Right lobe of liver (tissue), 6 donors: ENCODE measurements at regions not wholly inside any gene's neighbourhood (a gene's known extent, or its start where the extent isn't known, plus 50 kb on each side); places are given as distances from the start of the nearest gene placed in this dataset.

Experiments
- ATAC-seq, 4 donors: fragments of 200-7000 bp; cut with Tn5 transposase; one replicate each; pipeline ENCODE4 v1.9.1; 2020; ENCODE audit warnings: mild to moderate bottlenecking in 4 of 4, moderate library complexity in 4 of 4
- DNase-seq, 3 donors: peaks; one replicate each; pipeline ENCODE4 v3.0.0-alpha.2; 2020
- H3K27ac ChIP-seq, 3 donors: fragments of 200-600 bp; one replicate each; pipeline ENCODE4 v1.8.0; 2022
- H3K27me3 ChIP-seq, 2 donors: fragments of 200-600 bp; one replicate each; pipeline ENCODE4 v1.8.0; 2022
- H3K36me3 ChIP-seq, 4 donors: fragments of 200-600 bp; sonication (generic) in 1 of 4; one replicate each; pipeline versions ENCODE4 v1.5.1 to v1.8.0; 2017 to 2022; ENCODE audit warnings: control low read depth in 1 of 4
- H3K4me1 ChIP-seq, 4 donors: fragments of 200-600 bp; sonication (generic) in 1 of 4; one replicate each; pipeline versions ENCODE4 v1.5.1 to v1.8.0; 2017 to 2022; ENCODE audit warnings: control low read depth in 1 of 4
- H3K4me3 ChIP-seq, 3 donors: fragments of 200-600 bp; one replicate each; pipeline ENCODE4 v1.8.0; 2022
- H3K9me3 ChIP-seq, 4 donors: fragments of 200-600 bp; sonication (generic) in 1 of 4; one replicate each; pipeline versions ENCODE4 v1.5.1 to v1.8.0; 2017 to 2022; ENCODE audit warnings: control low read depth in 1 of 4
- POLR2A ChIP-seq: fragments of 450-650 bp; IDR thresholded peaks from one replicate; pipeline ENCODE4 v1.6.1; 2017; ENCODE audit warnings: antibody characterized with exemption, mild to moderate bottlenecking
- WGBS: methylation state at CpG from one replicate; pipeline ENCODE4 v1.1.6; 2018; ENCODE audit warnings: low coverage, low lambda C conversion rate; ENCODE audit not compliant: insufficient coverage; ENCODE audit errors: missing lambda C conversion rate; 5-methylcytosine and 5-hydroxymethylcytosine counted together
- intact Hi-C, 2 donors: fragments of 100-400 bp; cut with DNase I; formaldehyde crosslinking; loops; one replicate each; pipeline versions ENCODE4 v1.11.2 to v1.14.1; 2022
- TF ChIP-seq, protein P1 (sequence below), 4 donors: fragments of 200-600 bp in 3 of 4; fragments of 450-650 bp in 1 of 4; IDR thresholded peaks; one replicate each; pipeline versions ENCODE4 v1.5.1 to v1.8.0; 2016 to 2022; ENCODE audit warnings: antibody characterized with exemption in 4 of 4, mild to moderate bottlenecking in 2 of 4
- donor health status: DM: no; HTN: yes; CAD: no.
- donor health status: DM: no; HTN: no; CAD: no.
- donor health status: DM: no; HTN: no; CAD: no.
- donor health status: DM: no; HTN: yes; CAD: no.
- donor health status: DM: no; HTN: yes; CAD: no.

DNA sequence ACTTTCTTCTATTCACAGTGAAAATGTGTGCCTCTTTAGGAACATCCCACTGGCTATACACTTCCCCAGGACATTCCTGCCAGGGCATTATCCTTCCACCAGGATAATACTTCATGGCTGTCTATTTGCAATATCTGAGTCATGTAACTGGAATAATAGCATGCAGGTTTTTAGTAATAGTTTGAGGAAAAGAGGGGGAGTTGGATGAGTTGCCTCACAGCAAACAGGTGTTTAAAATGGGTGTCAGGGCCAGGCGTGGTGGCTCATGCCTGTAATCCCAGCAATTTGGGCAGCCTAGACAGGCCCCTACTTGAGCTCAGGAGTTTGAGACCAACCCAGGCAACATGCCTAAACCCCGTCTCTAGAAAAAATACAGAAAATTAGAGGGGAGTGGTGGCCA is 585.9 kb downstream of the DIPK2A start:
- no peaks in the 10 kb centered on the region for H3K9me3 ChIP-seq
- no peaks in the 10 kb centered on the region for H3K27me3 ChIP-seq
- H3K27ac ChIP-seq = no peak overlapping the region
- intact Hi-C loops = no loop called here
- ATAC-seq (no peak), DNase-seq (no peak)
- WGBS = 100% methylated on average over 1 of the region's 2 CpGs
- no peak overlapping the region for H3K4me3 ChIP-seq
- no peaks in the 10 kb centered on the region for H3K4me1 ChIP-seq
- no peaks in the 10 kb centered on the region for H3K36me3 ChIP-seq
- TF ChIP-seq POLR2A = no peak
- TF ChIP-seq, protein P1, sequence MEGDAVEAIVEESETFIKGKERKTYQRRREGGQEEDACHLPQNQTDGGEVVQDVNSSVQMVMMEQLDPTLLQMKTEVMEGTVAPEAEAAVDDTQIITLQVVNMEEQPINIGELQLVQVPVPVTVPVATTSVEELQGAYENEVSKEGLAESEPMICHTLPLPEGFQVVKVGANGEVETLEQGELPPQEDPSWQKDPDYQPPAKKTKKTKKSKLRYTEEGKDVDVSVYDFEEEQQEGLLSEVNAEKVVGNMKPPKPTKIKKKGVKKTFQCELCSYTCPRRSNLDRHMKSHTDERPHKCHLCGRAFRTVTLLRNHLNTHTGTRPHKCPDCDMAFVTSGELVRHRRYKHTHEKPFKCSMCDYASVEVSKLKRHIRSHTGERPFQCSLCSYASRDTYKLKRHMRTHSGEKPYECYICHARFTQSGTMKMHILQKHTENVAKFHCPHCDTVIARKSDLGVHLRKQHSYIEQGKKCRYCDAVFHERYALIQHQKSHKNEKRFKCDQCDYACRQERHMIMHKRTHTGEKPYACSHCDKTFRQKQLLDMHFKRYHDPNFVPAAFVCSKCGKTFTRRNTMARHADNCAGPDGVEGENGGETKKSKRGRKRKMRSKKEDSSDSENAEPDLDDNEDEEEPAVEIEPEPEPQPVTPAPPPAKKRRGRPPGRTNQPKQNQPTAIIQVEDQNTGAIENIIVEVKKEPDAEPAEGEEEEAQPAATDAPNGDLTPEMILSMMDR (IDR thresholded peaks at IDR 0.05) = no peak

DNA sequence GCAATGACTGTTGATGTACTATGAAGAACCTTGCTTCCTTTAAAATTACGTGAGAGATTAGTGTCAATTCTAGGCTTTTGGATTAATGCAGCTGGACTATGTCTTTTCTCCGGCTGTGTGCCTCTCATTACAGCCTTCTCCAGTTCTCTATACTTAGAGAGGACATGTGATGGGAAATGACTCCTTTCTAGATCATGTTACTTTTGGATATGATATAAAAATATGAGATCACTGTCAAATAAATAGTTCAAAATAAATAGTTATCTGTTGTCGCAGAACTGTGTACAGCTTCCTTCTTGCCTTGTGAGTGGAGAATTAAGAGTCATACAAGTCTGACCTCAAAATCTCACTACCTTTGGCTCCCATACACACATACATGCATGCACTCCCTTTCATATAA is 592.4 kb downstream of the DIPK2A start:
- Histone ChIP-seq H3K36me3 (no peaks in the 10 kb centered on the region), H3K4me3 (no peak overlapping the region), H3K9me3 (no peaks in the 10 kb centered on the region), H3K4me1 (no peaks in the 10 kb centered on the region), H3K27ac (no peak overlapping the region), H3K27me3 (no peaks in the 10 kb centered on the region)
- ATAC-seq = no peak
- no peak for DNase-seq
- intact Hi-C loops = no loop called here
- WGBS = 69% methylated on average over 3 of the region's 3 CpGs
- TF ChIP-seq, protein P1 (IDR thresholded peaks at IDR 0.05) = no peak
- TF ChIP-seq POLR2A = no peak

DNA sequence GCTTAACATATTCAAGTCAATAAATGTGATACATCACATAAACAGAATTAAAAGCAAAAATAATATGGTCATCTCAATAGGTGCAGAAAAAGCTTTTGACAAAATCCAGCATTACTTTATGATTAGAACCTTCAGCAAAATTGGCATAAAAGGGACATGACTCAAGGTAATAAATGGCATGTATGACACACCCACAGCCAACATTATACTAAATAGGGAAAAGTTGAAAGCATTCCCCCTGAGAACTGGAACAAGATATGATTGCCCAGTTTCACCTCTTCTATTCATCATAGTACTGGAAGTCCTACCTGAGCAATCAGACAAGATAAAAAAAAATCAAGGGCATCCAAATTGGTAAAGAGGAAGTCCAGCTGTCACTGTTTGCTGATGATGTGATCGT is 594.7 kb downstream of the DIPK2A start:
- TF ChIP-seq, protein P1 (IDR thresholded peaks at IDR 0.05) = no peak
- TF ChIP-seq POLR2A = no peak
- ATAC-seq = no peak
- H3K27me3 ChIP-seq = no peaks in the 10 kb centered on the region
- WGBS = 100% methylated on average over 1 of the region's 1 CpG
- H3K4me1 ChIP-seq = no peaks in the 10 kb centered on the region
- intact Hi-C loops = no loop called here
- H3K9me3 ChIP-seq = no peaks in the 10 kb centered on the region
- no peaks in the 10 kb centered on the region for H3K36me3 ChIP-seq
- no peak for DNase-seq
- no peak overlapping the region for H3K4me3 ChIP-seq
- H3K27ac ChIP-seq = no peak overlapping the region

- 89% methylated on average over 1 of the region's 1 CpG for WGBS
- Histone ChIP-seq H3K4me3 (no peak overlapping the region), H3K9me3 (no peaks in the 10 kb centered on the region), H3K4me1 (no peaks in the 10 kb centered on the region), H3K36me3 (no peaks in the 10 kb centered on the region), H3K27me3 (no peaks in the 10 kb centered on the region), H3K27ac (no peak overlapping the region)
- no peak for TF ChIP-seq POLR2A
- no peak for ATAC-seq
- intact Hi-C loops = no loop called here
- no peak for DNase-seq
Measured at GRCh38 chr3:144569651-144570050, 598.0 kb downstream of the DIPK2A start.

- ATAC-seq = no peak
- 89% methylated on average over 1 of the region's 1 CpG for WGBS
- intact Hi-C loops = no loop called here
Measured at GRCh38 chr3:144583871-144584270, 612.2 kb downstream of the DIPK2A start.

More at GRCh38 chr3:144583871-144584270, 612.2 kb downstream of the DIPK2A start:
- TF ChIP-seq, protein P1 (IDR thresholded peaks at IDR 0.05) = no peak
- no peak for TF ChIP-seq POLR2A
- Histone ChIP-seq H3K4me3 (no peak overlapping the region), H3K27ac (no peak overlapping the region), H3K27me3 (no peaks in the 10 kb centered on the region), H3K4me1 (no peaks in the 10 kb centered on the region), H3K36me3 (no peaks in the 10 kb centered on the region), H3K9me3 (no peaks in the 10 kb centered on the region)
- DNase-seq = no peak
